ENCODE measurements at regions not wholly inside any gene's neighbourhood (a gene's known extent, or its start where the extent isn't known, plus 50 kb on each side); places are given as distances from the start of the nearest gene placed in this dataset.

GRCh38 chr19:27909861-27910260 is 1303.1 kb downstream of the UQCRFS1 start:
- ChIA-PET POLR2A (no interaction called here), CTCF (no interaction called here)
- Histone ChIP-seq H3K79me2 (ENCODE audit: control insufficient read depth, insufficient read depth, low read length) (no peaks in the 10 kb centered on the region), H3K27me3 (ENCODE audit: control insufficient read depth in 2 of 2, insufficient read depth in 2 of 2, low read length in 2 of 2) (no peaks in the 10 kb centered on the region), H3K9me1 (replicated peaks; ENCODE audit: control insufficient read depth, extremely low read depth, insufficient read depth, low read length) (no peaks in the 10 kb centered on the region), H3K27ac (ENCODE audit: insufficient read depth, low read depth, low read length) (no peak overlapping the region), H3K4me1 (ENCODE audit: control insufficient read depth, extremely low read depth, insufficient read depth, low read length) (no peaks in the 10 kb centered on the region), H3K4me2 (ENCODE audit: insufficient read depth, low read length) (no peak overlapping the region), H4K20me1 (replicated peaks; ENCODE audit: control insufficient read depth, extremely low read depth, insufficient read depth, low read length) (no peaks in the 10 kb centered on the region), H3K36me3 (ENCODE audit: control insufficient read depth in 2 of 2, extremely low read depth in 1 of 2, insufficient read depth in 2 of 2, low read length in 2 of 2) (no peaks in the 10 kb centered on the region), H3K4me3 (replicated peaks in 1 of 3; ENCODE audit: insufficient read depth in 1 of 3, low read depth in 1 of 3, low read length in 3 of 3) (no peak overlapping the region), H2AFZ (ENCODE audit: low read depth, low read length) (no peak overlapping the region), H3K9me3 (replicated peaks; ENCODE audit: control insufficient read depth, insufficient read depth, low read length) (peaks cover 1% of the 10 kb centered on the region), H3K9ac (replicated peaks; ENCODE audit: extremely low read depth, insufficient read depth, low read length) (no peak overlapping the region)
- intact Hi-C loops (cut with micrococcal nuclease) (no loop called here), dilution Hi-C loops (cut with MboI; ENCODE audit: extremely low pct_ligation_motif_present, low sequenced_read_pairs) (no loop called here)
- no peak for DNase-seq (ENCODE audit: low read depth, low spot score)
- FAIRE-seq = no peak
- no peak for TF ChIP-seq GATA2 (IDR thresholded peaks at IDR 0.05; ENCODE audit: insufficient read depth, insufficient read length, low read depth, low read length)
- TF ChIP-seq, protein P1, sequence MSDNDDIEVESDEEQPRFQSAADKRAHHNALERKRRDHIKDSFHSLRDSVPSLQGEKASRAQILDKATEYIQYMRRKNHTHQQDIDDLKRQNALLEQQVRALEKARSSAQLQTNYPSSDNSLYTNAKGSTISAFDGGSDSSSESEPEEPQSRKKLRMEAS (IDR thresholded peaks at IDR 0.05; ENCODE audit: insufficient read depth, insufficient read length) = no peak
- no peak for TF ChIP-seq EZH2 (IDR thresholded peaks at IDR 0.05; ENCODE audit: borderline replicate concordance, low read depth, low read length, severe bottlenecking)
- TF ChIP-seq, protein P2, sequence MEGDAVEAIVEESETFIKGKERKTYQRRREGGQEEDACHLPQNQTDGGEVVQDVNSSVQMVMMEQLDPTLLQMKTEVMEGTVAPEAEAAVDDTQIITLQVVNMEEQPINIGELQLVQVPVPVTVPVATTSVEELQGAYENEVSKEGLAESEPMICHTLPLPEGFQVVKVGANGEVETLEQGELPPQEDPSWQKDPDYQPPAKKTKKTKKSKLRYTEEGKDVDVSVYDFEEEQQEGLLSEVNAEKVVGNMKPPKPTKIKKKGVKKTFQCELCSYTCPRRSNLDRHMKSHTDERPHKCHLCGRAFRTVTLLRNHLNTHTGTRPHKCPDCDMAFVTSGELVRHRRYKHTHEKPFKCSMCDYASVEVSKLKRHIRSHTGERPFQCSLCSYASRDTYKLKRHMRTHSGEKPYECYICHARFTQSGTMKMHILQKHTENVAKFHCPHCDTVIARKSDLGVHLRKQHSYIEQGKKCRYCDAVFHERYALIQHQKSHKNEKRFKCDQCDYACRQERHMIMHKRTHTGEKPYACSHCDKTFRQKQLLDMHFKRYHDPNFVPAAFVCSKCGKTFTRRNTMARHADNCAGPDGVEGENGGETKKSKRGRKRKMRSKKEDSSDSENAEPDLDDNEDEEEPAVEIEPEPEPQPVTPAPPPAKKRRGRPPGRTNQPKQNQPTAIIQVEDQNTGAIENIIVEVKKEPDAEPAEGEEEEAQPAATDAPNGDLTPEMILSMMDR (IDR thresholded peaks at IDR 0.05; ENCODE audit: extremely low read depth in 1 of 2, insufficient read depth in 1 of 2, low read depth in 1 of 2, low read length in 2 of 2) = no peak
- no peak for TF ChIP-seq FOS (IDR thresholded peaks at IDR 0.05; ENCODE audit: borderline replicate concordance, insufficient read depth, low read length)
- TF ChIP-seq POLR2A (IDR thresholded peaks at IDR 0.05; ENCODE audit: low read depth, low read length) = no peak
- no peak for TF ChIP-seq MYC (IDR thresholded peaks at IDR 0.05; ENCODE audit: low read depth, low read length)
- no peak for TF ChIP-seq JUN (IDR thresholded peaks at IDR 0.05; ENCODE audit: borderline replicate concordance, insufficient read depth, insufficient read length, low read depth)
- TF ChIP-seq POLR2AphosphoS5 (IDR thresholded peaks at IDR 0.05; ENCODE audit: insufficient read depth, low read depth, low read length) = no peak
- BruUV-seq (replicated peaks) = no TSS peak

Data from endothelial cell of umbilical vein (primary cell).